GM12872 (cell line): ENCODE measurements at regions not wholly inside any gene's neighbourhood (a gene's known extent, or its start where the extent isn't known, plus 50 kb on each side); places are given as distances from the start of the nearest gene placed in this dataset.

Experiments used
- TF ChIP-seq, protein P1 (sequence below): IDR thresholded peaks from 3 replicates; pipeline ENCODE4 v1.5.1; 2011; ENCODE audit warnings: low read depth, mild to moderate bottlenecking, low read length, moderate library complexity; ENCODE audit not compliant: insufficient read depth

DNA sequence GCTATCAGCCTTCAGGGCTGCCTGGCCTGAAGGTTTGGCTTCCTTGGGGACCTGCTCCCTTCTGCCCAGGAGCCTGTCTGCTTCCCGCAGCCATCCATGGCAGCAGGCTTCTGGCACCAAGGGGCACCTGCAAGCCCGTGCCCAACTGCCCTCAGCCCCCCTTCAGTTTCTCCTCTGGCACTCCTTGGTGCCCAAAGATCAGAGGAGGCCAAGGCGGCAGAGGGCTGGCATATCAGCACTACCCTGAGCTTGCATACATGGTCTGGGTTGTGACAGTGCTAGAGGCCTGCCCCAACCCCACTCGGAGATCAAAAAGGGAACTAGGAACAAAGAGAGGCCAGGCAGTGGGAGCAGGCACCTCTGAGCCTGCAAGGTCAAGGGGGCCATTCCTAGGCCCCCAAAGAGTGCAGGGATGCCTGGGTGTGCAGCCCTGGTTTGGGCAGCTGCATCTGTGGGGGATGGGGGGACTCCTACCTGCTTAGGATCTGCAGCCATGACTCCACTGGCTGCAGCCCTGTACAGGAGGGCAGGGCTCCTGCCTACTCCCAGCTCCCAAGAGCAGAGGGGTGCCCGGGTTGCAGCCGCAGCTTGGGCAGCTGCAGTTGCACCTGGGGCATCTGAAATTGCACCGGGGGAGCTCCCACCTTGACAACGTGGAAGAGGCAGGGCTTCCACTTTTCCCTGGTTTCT, 76.2 kb upstream of the TP63 start:
- TF ChIP-seq, protein P1, sequence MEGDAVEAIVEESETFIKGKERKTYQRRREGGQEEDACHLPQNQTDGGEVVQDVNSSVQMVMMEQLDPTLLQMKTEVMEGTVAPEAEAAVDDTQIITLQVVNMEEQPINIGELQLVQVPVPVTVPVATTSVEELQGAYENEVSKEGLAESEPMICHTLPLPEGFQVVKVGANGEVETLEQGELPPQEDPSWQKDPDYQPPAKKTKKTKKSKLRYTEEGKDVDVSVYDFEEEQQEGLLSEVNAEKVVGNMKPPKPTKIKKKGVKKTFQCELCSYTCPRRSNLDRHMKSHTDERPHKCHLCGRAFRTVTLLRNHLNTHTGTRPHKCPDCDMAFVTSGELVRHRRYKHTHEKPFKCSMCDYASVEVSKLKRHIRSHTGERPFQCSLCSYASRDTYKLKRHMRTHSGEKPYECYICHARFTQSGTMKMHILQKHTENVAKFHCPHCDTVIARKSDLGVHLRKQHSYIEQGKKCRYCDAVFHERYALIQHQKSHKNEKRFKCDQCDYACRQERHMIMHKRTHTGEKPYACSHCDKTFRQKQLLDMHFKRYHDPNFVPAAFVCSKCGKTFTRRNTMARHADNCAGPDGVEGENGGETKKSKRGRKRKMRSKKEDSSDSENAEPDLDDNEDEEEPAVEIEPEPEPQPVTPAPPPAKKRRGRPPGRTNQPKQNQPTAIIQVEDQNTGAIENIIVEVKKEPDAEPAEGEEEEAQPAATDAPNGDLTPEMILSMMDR = no peak

DNA sequence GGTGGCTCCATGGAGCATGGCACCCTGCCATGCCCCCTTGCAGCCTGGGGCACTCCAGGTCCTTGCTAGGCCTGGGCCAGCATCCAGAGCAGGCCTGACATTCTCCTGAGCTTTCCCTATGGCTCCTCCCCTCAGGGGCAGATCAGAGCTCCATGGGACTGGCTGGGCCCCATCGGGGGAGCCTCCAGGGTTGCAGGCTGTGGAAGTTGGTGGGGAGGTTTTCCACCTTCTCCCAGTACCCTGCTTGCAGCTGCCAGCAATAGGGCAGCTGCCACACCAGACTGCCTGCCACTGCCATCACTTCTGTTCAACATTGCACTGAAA, 75.7 kb upstream of the TP63 start:
- TF ChIP-seq, protein P1 = no peak

DNA sequence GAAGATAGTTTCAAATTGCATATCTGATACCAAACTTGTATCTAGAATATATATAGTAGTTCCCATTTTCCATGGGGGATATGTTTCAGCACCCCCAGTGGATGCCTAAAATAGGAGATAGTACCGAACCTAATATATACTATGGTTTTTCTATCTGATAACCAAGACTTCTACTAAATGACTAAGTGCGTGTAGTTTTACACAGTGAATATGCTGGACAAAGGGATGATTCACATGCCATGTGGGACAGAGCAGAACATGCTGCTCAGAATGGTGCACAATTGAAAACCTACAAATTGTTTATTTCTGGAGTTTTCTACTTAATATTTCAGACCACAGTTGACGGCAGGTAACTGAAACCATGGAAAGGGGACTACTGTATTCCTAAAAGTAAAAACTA, 73.4 kb upstream of the TP63 start:
- TF ChIP-seq, protein P1 = no peak

DNA sequence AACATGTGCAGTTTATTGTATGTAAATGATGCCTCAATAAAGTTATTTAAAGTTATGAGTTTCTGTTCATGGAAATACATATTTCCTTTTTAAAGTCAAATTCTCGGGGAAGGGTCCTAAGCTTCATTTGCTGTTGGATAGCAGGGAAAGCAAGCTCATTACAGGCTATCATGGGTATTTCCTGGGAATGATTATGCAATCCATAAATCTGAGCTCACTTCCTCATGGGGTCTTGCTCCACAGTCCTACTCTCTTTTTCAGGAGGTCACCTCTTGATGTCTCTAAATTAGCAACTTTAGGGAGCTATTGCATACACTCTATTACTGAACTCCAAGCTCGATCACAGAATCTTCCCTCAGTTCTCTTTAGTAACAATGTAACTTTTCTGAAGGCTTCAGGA, 69.9 kb upstream of the TP63 start:
- TF ChIP-seq, protein P1 = no peak

DNA sequence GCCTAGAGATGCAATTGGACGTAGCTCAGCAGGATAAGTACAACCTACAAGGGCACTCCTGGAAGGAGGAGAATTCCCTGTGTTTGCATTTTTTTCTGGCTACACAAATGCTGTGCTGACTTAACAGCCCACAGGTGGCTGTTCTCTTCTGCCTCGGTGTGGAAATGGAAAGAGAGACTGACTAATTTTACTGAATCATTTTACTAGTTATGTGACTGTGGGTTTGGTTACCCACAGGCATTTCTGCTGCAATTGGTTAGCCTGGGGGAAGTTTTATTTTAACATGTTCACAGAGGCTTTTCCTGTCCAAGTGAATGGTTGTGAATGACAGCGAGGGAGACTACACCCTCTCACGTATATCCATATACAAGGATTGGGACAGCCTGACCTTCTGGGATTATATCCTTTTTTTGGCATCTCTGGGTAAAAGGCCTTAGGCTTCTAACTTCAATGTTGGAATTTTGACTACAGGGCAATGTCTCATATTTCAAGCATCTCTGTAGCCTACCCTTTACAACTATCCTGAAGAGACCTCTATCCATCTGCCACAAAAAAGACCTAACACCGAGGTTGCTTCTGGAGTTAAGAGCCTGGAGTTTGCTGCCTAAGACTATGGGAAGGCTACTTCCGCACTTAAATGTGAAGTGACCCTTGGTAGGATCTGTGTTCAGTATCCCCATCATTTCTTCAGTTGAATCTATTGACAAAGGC, 67.2 kb upstream of the TP63 start:
- TF ChIP-seq, protein P1 = no peak

DNA sequence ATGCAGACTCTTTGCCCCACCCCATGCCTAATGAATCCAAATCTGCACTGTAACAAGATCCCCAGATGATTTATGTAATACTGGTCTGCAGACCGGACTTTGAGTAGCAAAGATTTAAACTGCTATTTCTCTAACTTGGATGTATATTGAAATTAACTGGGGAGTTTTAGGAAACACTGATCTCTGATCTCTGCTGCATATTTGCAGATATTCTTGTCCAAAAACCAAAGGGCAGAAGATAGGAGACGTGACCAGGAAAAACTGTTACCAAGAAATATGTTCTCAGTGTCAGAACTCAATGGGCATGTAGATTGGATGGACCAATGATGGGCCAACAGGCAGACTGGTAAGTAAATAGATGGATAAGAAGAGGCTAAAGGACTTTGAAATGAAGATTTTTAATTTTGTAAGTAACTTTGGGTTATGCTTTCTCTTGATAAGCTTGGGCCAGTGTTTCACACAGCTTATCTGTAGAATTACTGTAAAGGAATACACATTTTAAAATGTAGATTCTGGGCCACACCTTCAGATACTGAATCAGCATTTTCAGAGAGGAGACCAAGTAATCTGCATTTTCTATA, 64.5 kb upstream of the TP63 start:
- TF ChIP-seq, protein P1 = no peak

DNA sequence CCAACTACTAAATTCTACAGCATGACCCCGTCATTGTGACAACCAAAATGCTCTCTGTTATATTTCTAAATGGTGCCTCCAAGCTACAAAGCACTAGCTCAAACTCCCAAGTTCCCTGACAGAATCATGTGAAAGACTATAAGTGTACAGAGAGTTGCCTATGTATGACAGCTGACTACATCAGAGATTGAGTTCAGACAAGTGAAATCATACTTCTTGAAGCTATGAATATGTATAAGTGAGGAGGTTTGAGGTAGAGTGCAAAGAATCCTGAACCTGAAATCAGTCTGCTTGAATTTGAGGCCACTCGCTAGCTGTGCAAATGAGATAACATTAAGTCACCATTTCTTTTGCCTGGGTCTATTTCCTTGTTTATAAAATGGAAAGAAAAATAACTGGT, 63.9 kb upstream of the TP63 start:
- TF ChIP-seq, protein P1 = no peak
